Kidney epithelial cell (primary cell): ENCODE measurements at regions not wholly inside any gene's neighbourhood (a gene's known extent, or its start where the extent isn't known, plus 50 kb on each side); places are given as distances from the start of the nearest gene placed in this dataset.
"Not testable (repeated sequence)": the region's sequence is repeated elsewhere in the genome, so short reads cannot be mapped to it uniquely, and the experiment has no call there.

ENCODE experiments used
- DNase-seq: peaks from one replicate; pipeline ENCODE4 v3.0.0-alpha.2; 2010; ENCODE audit warnings: low read depth
- H3K27me3 ChIP-seq: 2 replicates; pipeline ENCODE4 v1.6.0; 2011; ENCODE audit warnings: low read length; ENCODE audit not compliant: control insufficient read depth, insufficient read depth
- H3K36me3 ChIP-seq: 2 replicates; pipeline ENCODE4 v1.5.1; 2011; ENCODE audit warnings: low read length; ENCODE audit not compliant: control insufficient read depth, insufficient read depth
- H3K4me3 ChIP-seq: 2 replicates; pipeline ENCODE4 v1.5.1; 2011; ENCODE audit warnings: low read depth, mild to moderate bottlenecking, control low read depth, low read length
- TF ChIP-seq, protein P1 (sequence below): IDR thresholded peaks from 2 replicates; pipeline ENCODE4 v1.5.1; 2011; ENCODE audit warnings: mild to moderate bottlenecking, moderate library complexity, low read length, control low read depth, inconsistent platforms; ENCODE audit not compliant: insufficient read depth, poor library complexity, severe bottlenecking

GRCh38 chr7:25050223-25050622 lies 70.2 kb upstream of the OSBPL3 start:
- Histone ChIP-seq H3K27me3 (no peaks in the 10 kb centered on the region), H3K4me3 (no peak overlapping the region), H3K36me3 (no peaks in the 10 kb centered on the region)
- no peak for DNase-seq
- TF ChIP-seq, protein P1, sequence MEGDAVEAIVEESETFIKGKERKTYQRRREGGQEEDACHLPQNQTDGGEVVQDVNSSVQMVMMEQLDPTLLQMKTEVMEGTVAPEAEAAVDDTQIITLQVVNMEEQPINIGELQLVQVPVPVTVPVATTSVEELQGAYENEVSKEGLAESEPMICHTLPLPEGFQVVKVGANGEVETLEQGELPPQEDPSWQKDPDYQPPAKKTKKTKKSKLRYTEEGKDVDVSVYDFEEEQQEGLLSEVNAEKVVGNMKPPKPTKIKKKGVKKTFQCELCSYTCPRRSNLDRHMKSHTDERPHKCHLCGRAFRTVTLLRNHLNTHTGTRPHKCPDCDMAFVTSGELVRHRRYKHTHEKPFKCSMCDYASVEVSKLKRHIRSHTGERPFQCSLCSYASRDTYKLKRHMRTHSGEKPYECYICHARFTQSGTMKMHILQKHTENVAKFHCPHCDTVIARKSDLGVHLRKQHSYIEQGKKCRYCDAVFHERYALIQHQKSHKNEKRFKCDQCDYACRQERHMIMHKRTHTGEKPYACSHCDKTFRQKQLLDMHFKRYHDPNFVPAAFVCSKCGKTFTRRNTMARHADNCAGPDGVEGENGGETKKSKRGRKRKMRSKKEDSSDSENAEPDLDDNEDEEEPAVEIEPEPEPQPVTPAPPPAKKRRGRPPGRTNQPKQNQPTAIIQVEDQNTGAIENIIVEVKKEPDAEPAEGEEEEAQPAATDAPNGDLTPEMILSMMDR, result no peak

- TF ChIP-seq, protein P1, result no peak
- no peak overlapping the region for H3K4me3 ChIP-seq
- no peaks in the 10 kb centered on the region for H3K27me3 ChIP-seq
- DNase-seq, result no peak
- H3K36me3 ChIP-seq, result no peaks in the 10 kb centered on the region
Measured at GRCh38 chr7:25048444-25048834, 68.5 kb upstream of the OSBPL3 start.

- not testable (repeated sequence) for DNase-seq, H3K36me3 ChIP-seq, H3K27me3 ChIP-seq, H3K4me3 ChIP-seq
Measured at GRCh38 chr7:25047571-25048443, 67.8 kb upstream of the OSBPL3 start.

GRCh38 chr7:25037325-25037724 lies 57.3 kb upstream of the OSBPL3 start:
- no peak for DNase-seq
- TF ChIP-seq, protein P1, result no peak
- H3K4me3 ChIP-seq, result no peak overlapping the region
- H3K36me3 ChIP-seq, result no peaks in the 10 kb centered on the region
- no peaks in the 10 kb centered on the region for H3K27me3 ChIP-seq

- no peak overlapping the region for H3K4me3 ChIP-seq
- no peaks in the 10 kb centered on the region for H3K27me3 ChIP-seq
- TF ChIP-seq, protein P1, result no peak
- no peak for DNase-seq
- no peaks in the 10 kb centered on the region for H3K36me3 ChIP-seq
Measured at GRCh38 chr7:25035274-25035673, 55.3 kb upstream of the OSBPL3 start.

DNA sequence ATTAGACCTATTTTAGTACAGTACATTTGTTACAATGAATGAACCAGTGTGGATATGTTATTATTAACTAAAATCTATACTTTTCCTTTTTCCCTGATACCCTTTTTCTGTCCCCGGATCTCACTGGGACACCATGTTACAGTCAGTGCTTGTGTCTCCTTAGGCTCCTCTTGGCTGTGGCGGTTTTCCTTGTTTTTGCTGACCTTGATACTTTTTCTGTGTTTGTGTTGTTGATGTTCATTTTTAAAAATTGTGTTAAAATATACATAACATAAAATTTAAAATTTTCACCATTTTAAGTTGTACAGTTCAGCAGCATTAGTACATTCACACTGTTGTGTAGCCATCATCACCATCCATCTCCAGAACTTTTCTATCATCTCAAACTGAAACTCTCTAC lies 54.2 kb upstream of the OSBPL3 start:
- no peak for DNase-seq
- Histone ChIP-seq H3K4me3 (no peak overlapping the region), H3K27me3 (no peaks in the 10 kb centered on the region), H3K36me3 (no peaks in the 10 kb centered on the region)
- TF ChIP-seq, protein P1, result no peak
